GM21390 (cell line): ENCODE measurements at regions not wholly inside any gene's neighbourhood (a gene's known extent, or its start where the extent isn't known, plus 50 kb on each side); places are given as distances from the start of the nearest gene placed in this dataset.
"Not testable (repeated sequence)": the region's sequence is repeated elsewhere in the genome, so short reads cannot be mapped to it uniquely, and the experiment has no call there.

Experiments used
- ATAC-seq: cut with Tn5 transposase; IDR thresholded peaks from one replicate; pipeline ENCODE4 v1.9.1; 2021; ENCODE audit not compliant: unreplicated experiment

DNA sequence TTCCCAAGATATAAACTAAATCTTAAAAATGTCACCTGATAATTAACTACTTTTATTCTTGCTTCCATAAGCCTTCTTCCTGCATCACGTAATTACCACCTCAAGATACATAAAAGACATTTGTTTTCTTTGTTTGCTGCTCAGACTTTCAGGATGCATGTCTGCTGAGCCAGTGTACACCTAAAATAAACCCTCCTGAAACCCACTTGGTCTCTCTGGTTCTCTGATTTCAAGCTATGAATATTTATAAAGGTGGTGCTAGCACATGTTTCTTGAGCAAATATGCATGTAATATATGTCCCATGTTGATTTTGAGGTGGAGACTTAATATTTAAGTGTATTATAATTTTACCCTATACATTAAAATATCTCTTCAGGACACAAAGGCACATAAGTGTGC, 1627.7 kb upstream of the CDH9 start:
- ATAC-seq = no peak

DNA sequence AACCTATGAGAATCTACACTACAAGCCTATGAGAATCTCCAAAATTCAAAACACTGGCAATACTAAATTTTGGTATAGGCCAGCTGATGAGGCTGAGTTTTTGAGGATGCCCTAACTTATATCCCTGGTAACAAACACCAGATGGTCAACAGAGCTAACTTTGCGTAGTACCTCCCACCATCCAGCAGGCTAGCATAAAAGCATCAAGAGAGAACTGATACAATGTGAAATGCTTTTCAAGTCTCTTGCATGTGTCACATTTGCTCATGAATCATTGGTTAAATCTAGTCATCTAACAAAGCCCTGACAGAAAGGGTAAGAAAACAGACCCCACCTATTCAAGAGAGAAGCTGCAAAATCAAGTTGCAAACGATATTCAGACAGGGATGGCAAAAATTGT, 1609.7 kb upstream of the CDH9 start:
- ATAC-seq = no peak

DNA sequence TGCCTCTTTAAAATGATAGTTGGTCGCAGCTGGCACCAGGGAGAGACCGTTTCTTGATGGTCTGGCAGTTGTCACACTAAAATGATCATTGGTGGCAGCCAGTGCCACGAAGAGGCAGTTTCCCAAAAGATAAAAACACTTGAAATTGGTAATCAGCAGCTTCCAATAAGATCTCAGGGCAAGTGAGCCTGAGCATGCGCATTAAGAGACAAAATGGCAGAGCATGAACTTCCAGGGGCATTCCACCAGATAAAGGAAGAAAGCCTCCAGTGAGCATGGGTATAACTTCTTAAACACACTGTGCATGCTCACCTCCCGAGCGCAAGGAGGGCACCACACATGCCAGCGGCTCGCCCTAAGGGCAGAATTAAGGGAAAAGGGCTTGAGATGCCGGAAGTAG, 1594.2 kb upstream of the CDH9 start:
- no peak for ATAC-seq

DNA sequence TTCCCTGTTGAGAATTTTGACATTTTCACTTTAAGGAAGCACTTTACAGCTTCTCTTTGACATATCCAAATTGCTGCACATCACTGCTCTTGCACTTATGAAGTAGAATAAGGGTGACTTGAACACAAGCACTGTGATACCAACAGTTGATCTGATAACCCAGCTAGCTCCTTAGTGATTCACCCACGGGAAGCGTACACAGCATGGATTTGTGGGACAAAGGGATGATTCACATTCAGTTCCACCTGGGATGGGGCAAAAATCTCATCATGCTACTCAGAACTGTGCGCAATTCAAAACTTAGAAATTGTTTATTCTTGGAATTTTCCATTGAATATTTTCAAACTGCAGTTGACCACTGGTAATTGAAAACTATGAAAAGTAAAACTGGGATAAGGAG, 1565.5 kb upstream of the CDH9 start:
- no peak for ATAC-seq

DNA sequence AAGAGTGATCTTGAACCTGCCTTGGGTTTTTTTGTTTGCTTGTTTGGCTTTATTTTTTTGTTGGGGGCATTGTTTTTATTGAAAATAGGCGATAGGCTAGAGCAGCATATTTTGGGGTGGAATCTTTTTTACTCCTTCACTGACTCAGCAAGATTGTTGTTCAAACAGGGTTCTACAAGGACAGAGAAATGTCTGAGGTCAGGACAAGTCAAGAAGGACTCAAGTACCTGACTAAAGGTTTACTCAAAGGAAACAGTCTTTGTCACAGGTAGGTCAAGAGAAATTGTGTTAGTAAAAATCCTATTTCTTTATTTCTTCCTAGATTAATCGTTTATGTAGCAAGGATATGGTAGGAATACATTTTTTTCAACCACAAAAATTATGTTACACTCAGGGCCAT, 1564.0 kb upstream of the CDH9 start:
- no peak for ATAC-seq

DNA sequence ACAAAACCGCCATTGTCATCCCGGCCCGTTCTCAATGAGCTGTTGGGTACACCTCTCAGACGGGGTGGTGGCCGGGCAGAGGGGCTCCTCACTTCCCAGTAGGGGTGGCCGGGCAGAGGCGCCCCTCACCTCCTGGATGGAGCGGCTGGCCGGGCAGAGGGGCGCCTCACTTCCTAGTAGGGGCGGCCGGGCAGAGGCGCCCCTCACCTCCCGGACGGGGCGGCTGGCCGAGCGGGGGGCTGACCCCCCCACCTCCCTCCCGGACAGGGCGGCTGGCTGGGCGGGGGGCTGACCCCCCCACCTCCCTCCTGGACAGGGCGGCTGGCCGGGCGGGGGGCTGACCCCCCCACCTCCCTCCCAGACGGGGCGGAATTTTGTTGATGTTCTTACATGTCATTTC, 1558.3 kb upstream of the CDH9 start:
- not testable (repeated sequence) for ATAC-seq

DNA sequence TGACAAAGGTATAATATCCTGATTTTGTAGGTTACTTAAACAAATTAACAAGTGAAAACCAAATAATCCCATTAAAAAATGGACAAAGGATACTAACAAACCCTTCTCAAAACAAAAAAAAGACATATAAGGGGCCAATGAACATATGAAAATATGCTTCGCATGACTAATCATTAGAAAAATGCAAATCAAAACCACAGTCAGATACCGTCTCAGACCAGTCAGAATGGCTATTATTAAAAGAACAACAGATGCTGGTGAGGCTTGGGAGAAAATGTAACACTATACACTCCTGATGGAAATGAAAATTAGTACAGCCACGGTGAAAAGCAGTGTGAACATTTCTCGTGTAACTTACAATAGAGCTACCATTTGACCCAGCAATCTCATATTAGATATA, 1542.2 kb upstream of the CDH9 start:
- ATAC-seq = no peak

DNA sequence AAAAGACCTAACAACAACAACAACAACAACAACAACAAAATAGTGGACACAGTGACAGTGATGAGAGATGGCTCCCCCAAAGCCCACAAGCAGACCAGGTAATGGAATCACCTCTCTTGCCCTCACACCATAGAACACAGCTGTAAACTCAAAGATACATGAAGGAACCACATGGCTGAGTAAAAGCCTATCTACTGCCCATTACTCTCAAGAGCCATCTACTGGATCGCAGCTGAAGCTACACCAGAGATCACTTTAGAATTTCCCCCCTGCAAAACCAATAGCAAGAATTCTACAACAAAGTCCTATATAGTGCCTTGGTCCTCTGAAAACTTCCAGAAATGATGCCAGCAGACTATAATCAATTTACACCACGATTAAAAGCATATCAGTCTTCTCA, 1537.6 kb upstream of the CDH9 start:
- ATAC-seq = no peak

DNA sequence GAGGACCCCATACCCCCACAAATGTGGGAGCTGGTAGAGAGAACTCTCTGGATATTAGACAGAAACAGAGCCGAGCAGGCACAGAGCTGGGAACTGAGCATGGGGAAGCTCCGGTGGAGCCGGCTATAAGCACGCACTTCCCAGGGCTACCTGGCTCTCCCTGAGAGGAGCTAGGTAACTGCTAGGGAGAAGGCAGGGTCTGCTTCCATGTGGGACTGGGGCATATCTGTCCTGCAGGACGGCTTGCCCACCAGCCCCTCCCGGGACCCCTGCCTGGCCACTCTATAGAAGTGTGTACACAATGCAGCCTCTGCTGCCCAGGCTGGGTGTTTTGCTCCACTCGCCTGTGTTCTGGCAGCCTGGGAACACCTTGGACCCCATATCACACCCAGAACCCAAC, 1537.0 kb upstream of the CDH9 start:
- ATAC-seq = no peak

DNA sequence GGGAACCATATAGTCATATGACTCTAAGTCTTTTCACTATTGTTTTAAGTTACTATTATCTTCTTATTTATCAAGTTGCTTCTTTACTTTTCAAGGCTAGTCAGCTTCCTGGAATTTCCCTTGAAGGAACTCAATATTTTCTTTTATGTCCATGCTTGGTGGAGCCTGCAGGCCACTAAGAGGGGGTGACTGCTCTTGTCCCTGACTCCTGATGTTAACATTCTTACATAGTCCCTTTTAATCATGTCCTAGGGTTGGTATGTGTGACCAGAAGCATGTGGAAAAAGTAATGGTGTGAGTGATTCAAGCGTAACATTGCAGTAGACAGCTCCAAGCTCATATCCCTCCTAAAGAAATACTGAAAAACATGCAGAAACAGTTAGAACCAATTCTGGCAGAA, 1536.2 kb upstream of the CDH9 start:
- ATAC-seq = no peak

DNA sequence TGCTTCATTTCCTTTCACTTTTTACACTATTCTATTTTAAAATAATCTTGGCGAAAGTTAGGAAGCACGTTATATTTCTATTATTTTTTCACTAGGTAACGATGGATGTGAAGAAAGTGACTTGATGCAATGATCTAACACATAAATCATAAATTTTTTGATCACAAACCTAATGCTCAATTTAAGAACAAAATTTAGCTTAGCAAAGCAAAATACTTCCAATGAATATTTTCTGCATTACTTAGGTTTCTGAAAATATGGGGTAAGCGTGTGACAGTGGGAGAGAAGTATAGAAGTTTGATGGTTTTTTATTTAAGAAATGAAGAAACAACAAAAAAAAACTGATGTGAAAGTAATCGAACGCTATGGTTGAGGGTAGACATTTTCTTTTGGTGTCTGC, 1528.7 kb upstream of the CDH9 start:
- ATAC-seq = no peak

DNA sequence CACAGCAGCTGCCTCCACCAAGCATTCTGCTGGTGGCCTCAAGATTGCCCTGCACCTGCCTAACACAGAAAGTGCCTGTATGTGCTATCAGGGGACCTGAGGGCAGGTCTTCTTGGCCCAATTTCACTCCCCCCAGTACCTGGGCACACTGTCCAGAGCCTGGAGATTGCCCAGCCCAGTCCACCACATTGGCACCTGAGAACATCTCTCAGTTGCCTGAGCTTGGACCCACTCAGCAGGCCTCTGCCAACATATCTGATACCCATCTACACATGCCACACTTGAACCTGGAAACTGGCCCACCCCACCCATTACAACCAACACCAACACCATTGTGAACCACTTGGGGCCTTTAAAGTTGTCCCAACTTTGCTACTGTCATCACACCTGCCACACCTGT, 1523.1 kb upstream of the CDH9 start:
- no peak for ATAC-seq

DNA sequence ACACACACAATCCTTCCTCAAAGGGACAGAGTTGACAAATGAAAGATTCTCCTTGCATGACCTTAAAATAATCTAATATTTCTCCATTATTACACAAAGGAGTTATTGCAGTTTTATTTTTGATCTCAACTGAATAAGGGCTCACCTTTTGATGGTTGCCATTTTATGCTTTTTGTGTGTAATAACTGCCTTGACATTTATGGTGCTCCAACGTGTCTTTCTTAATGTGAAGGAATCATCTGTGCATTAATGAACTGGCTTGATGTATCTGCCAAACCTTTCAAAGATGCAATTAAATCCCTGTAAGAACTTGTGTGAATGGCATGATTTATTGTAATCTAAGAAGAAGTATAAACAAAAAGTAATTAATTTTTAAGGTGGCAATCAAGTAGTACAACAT, 1519.8 kb upstream of the CDH9 start:
- no peak for ATAC-seq

DNA sequence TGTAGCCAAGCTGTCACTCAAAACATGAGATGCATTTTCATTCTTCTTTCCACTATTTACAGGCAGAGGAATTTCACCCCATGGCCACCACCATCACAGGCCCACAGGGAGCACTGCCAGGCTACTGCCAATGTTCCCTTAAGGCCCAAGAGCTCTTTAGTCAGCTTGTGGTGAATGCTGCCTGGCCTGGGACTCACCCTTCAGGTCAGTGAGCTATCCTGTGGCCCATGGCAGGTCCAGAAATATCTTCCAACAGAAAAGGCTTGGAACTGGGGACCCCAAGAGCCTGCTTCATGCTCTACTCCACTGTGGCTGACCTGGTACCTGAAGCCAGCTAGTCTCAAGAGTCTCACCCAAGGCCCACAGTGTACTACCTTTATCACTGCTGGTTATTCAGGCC, 1518.7 kb upstream of the CDH9 start:
- ATAC-seq = no peak

DNA sequence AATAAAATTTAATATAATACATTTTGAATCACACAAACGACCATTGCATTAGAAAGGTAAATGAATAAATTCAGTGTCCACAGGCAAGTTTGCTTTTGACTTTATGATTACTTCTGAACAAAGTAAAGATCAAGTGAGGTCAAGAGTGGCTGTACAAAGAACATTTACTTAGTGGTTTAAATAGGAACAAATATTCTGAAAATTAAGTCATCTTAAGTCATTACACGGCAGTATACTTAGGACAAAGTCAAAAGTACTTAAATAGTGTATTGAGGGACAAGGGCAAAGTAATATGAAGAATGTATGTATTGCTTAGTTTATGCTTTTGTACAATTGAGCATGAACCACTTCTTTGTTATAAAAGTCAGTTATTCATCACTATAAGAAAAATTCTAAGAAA, 1511.2 kb upstream of the CDH9 start:
- no peak for ATAC-seq

DNA sequence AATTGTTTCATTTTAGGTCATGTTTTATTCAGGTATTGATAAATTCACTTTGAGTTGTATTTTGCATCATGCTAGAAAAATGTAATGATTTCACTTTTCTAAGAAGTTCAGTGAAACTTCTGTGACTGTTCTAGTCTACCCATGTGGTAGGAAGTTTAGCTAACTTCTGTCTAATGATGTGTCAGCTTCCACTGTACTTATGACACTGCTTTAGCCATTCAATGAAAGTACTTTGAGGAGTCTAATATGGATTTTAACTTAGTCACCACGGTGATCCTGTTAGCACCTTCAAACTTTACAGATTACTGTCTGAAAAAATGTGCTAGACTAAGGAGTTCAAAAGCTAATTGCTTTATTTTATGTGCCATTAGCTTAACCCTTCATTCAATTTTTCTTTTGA, 1510.5 kb upstream of the CDH9 start:
- no peak for ATAC-seq

DNA sequence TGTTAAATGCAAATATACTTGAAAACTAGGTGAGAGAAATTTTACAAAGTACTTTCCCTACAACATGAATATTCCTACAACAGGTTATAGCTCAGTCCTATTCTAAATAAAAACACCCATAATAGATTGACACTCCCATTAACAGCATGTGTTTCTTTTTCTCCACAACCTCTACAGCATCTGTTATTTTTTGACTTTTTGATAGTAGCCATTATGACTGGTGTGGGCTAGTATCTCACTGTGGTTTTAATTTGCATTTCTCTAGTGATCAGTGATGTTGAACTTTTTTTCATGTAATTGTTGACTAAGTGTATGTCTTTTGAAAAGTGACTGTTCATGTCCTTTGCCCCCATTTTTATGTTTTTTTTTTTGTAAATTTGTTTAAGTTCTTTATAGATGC, 1506.1 kb upstream of the CDH9 start:
- no peak for ATAC-seq

DNA sequence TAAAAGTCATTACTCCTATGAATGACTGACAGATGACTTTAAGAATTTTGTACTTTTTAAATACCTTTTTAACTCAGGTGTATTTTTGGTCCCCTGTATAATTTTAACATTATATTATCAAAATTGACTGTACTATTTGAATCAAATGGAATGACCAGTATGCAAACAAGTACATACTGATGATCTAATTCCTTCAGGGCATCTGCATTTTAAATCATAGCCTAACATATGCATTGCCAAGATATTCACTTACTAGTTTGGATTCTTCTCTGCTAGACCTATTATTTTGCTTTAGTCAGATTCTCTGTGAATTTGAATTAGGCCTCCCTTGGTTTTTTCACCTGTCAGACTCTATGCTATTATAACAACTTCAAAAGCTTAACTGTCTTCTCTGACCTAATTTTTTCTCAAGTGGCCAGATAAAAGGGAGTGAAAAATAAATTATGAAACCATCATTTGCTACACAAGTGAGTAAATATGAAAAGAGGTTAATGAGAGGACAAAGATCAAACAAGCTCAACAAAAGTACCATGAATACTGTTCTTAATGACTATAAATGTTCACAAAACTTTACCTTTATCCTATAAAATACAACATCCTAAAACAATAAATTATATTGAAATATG, 1505.2 kb upstream of the CDH9 start:
- no peak for ATAC-seq

DNA sequence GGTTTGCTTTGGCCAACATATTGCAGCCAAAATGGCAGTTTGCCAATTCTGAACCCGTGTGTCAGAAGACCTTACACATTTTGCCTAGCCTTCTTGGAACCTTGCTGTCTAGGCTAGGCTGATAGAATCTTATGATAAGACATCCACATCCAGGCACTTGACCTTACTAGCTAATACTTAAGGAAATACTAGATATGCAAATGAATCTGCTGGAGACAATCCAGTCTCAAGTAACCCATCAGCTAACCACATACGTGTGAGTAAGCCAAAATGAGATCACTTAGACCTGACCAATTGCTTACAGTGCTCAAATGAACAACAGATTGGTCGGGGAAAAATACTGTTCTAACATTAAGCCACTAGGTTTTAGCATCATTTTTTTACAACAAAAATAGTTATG, 1504.6 kb upstream of the CDH9 start:
- ATAC-seq = no peak

DNA sequence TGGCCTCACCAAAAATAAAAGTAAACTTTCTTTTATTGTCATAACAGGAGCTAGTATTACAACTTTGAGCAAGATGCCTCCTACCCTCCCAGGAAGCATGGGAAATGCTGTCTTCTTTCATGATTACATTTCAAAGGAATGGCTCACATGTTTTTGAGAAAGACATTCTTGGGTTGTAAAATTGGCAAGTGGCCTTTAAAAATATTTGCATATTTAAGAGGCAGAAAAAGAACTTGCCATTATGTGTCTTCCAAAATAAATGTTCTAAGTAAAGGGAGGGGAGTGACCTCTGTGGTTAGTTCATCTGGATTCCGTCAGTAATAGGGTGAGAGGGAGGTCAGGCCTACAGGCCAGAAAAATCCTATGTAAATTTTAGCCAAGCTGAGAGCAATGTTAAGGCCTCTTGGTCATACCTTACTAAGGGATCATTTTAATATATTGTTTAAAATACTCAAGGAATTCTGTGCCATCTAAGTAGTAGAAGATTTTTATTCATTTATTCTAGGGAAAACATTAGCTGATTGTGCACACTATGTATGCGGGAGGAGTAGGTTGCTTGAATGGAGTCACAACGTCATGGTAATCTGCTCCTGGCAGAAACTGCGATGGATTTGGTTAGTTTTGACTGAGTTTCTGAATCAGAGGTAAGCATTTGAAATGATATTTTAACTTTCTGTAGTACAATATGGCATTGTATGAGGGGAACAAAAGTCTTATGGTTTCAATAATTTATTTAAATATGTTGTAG, 1485.7 kb upstream of the CDH9 start:
- ATAC-seq = no peak

DNA sequence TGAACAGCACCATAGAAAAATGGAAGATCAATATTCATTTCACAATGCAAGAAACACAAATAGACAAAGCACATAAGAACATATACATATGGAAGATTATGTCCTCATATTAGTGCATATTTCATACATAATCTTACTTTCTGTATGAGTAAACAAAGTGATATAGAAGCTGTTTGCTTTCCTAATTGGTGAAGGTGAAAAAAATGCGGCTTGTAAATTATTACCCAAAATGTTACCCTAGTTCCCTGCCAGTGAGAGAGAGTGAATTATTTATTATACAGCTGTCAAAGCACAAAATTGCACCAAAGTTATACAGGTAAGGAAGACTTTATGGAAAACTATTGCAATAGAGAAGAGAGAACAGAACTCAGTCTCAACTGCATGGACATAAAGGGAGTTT, 1485.0 kb upstream of the CDH9 start:
- no peak for ATAC-seq

DNA sequence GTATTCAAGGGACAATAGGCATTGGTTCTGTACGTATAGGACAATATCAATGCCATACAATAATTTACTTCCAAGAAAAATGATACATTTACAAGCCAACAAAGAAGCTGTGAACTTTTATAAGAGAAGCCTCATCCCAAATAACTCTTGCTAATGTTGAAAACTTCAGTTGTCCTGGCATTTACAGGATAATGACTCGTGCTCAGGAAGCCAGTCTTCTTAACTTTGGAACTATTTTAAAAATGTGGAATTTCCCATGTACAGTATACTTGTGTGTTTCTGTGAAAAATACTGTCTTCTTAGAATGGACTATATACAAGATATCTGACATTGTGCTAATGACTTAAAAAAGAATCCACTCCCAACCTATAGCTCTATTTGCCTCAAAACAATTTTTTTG, 1479.3 kb upstream of the CDH9 start:
- ATAC-seq = no peak

DNA sequence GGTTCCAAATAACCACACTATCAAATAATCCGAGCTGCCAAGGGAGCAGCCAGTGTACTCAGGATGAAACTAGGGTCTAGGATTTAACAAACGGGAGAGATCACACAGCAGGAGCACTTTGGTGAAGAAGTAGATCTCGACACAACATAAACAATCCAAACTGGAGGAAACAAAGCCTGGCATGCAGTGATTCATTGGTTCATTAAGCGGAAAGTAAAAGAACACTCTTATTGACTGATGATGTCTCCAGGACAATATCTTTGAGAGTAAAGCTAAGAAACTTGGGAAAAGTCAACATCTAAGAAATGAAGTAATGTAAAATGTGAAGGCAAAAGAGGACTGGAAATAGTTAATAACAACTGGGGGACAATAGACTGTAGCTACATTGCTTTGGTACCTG, 1478.3 kb upstream of the CDH9 start:
- no peak for ATAC-seq
